Iris pigment epithelial cell (primary cell): ENCODE measurements at regions not wholly inside any gene's neighbourhood (a gene's known extent, or its start where the extent isn't known, plus 50 kb on each side); places are given as distances from the start of the nearest gene placed in this dataset.

Source experiments
- DNase-seq: peaks from one replicate; pipeline ENCODE4 v3.0.0-alpha.2; 2011; ENCODE audit warnings: low read depth

GRCh38 chr4:20353646-20354045 lies 101.9 kb downstream of the SLIT2 start:
- no peak for DNase-seq

GRCh38 chr4:20354120-20354519 lies 102.4 kb downstream of the SLIT2 start:
- DNase-seq = no peak

- peak; percentile 37 for DNase-seq
Observed at GRCh38 chr4:20356565-20356964, 104.9 kb downstream of the SLIT2 start.

- no peak for DNase-seq
Observed at GRCh38 chr4:20358110-20358509, 106.4 kb downstream of the SLIT2 start.

- no peak for DNase-seq
Observed at GRCh38 chr4:20359692-20360091, 108.0 kb downstream of the SLIT2 start.

GRCh38 chr4:20362148-20362547 lies 110.4 kb downstream of the SLIT2 start:
- no peak for DNase-seq

GRCh38 chr4:20364969-20365368 lies 113.3 kb downstream of the SLIT2 start:
- DNase-seq = no peak

GRCh38 chr4:20367446-20367845 lies 115.7 kb downstream of the SLIT2 start:
- DNase-seq = peak; percentile 45

GRCh38 chr4:20368926-20369325 lies 117.2 kb downstream of the SLIT2 start:
- DNase-seq = peak; percentile 40

GRCh38 chr4:20370274-20370673 lies 118.6 kb downstream of the SLIT2 start:
- peak; percentile 64 for DNase-seq

- DNase-seq = no peak
Observed at GRCh38 chr4:20376070-20376469, 124.4 kb downstream of the SLIT2 start.

GRCh38 chr4:20378181-20378580 lies 126.5 kb downstream of the SLIT2 start:
- peak; percentile 29 for DNase-seq

GRCh38 chr4:20381005-20381404 lies 129.3 kb downstream of the SLIT2 start:
- no peak for DNase-seq

- no peak for DNase-seq
Observed at GRCh38 chr4:20383283-20383682, 131.6 kb downstream of the SLIT2 start.

GRCh38 chr4:20383969-20384368 lies 132.3 kb downstream of the SLIT2 start:
- DNase-seq = no peak

- DNase-seq = no peak
Observed at GRCh38 chr4:20384456-20384855, 132.8 kb downstream of the SLIT2 start.

GRCh38 chr4:20386001-20386740 lies 134.5 kb downstream of the SLIT2 start:
- DNase-seq = no peak

- DNase-seq = no peak
Observed at GRCh38 chr4:20386906-20387305, 135.2 kb downstream of the SLIT2 start.

GRCh38 chr4:20391198-20391597 lies 139.5 kb downstream of the SLIT2 start:
- peak; percentile 83 for DNase-seq

GRCh38 chr4:20391912-20392311 lies 140.2 kb downstream of the SLIT2 start:
- no peak for DNase-seq

GRCh38 chr4:20393486-20394100 lies 141.9 kb downstream of the SLIT2 start:
- peak; percentile 34 for DNase-seq

GRCh38 chr4:20394512-20394911 lies 142.8 kb downstream of the SLIT2 start:
- no peak for DNase-seq

- DNase-seq = peak; percentile 29
Observed at GRCh38 chr4:20395160-20395773, 143.6 kb downstream of the SLIT2 start.
